ENCODE measurements at regions not wholly inside any gene's neighbourhood (a gene's known extent, or its start where the extent isn't known, plus 50 kb on each side); places are given as distances from the start of the nearest gene placed in this dataset.

DNA sequence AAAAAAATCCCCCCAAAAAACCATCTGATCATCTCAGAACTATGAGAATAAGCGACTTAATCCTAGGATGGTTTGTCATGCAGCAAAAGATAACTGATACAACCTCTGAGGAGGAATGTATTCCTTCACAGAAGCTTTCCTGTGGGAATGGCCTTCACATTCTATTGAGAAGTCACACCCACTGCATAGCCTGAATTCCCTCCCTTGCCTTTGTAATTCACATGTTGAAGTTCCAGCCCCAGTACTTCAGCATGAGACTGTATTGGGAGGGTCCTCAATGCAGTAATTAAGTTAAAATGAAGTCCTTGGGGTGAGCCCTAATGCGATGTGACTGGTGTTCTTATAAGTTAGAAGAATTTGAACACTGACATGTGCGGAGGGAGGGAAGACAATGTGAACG is 395.2 kb downstream of the TUSC7 start:
- peak in 1 of 2 experiments; percentile 7 for DNase-seq (ENCODE audit: low read depth in 1 of 2, low spot score in 2 of 2)
- Histone ChIP-seq H2BK5ac (ENCODE audit: low read depth, low read length) (0 out of 2 replicates have a peak overlapping the region, but pooled peaks have one; percentile 2), H3K4me3 (ENCODE audit: extremely low read depth in 1 of 4, insufficient read depth in 2 of 4, low read depth in 3 of 4, low read length in 4 of 4) (no peak overlapping the region), H3K27me3 (replicated peaks in 1 of 4; ENCODE audit: control insufficient read depth in 3 of 4, extremely low read depth in 1 of 4, insufficient read depth in 3 of 4, low read length in 3 of 4) (no peaks in the 10 kb centered on the region), H3K9me3 (ENCODE audit: insufficient read depth in 2 of 2, low read depth in 1 of 2, low read length in 1 of 2) (peaks cover 4 to 5% of the 10 kb centered on the region in 2 experiments; a peak in 2 of 4 replicates), H3K4ac (replicated peaks; ENCODE audit: insufficient read length, low read depth, low read length) (no peak overlapping the region), H4K20me1 (replicated peaks in 1 of 2; ENCODE audit: control insufficient read depth in 1 of 2, insufficient read depth in 2 of 2, low read length in 2 of 2) (no peaks in the 10 kb centered on the region), H2BK120ac (replicated peaks; ENCODE audit: low read depth, low read length) (no peak overlapping the region), H4K8ac (ENCODE audit: extremely low read depth, insufficient read depth, low read length) (no peak overlapping the region), H2AK5ac (ENCODE audit: low read depth, low read length) (no peak overlapping the region), H4K91ac (replicated peaks; ENCODE audit: insufficient read length, low read length) (no peak overlapping the region), H3K36me3 (ENCODE audit: control insufficient read depth in 2 of 4, insufficient read depth in 4 of 4, low read length in 3 of 4) (no peaks in the 10 kb centered on the region), H3K18ac (ENCODE audit: extremely low read depth, low read length) (no peak overlapping the region), H4K5ac (ENCODE audit: insufficient read length, low read depth, low read length) (no peak overlapping the region), H3K79me1 (ENCODE audit: low read depth, low read length) (no peaks in the 10 kb centered on the region), H3K79me2 (ENCODE audit: control insufficient read depth in 1 of 2, insufficient read depth in 2 of 2, low read length in 2 of 2) (no peaks in the 10 kb centered on the region), H2BK20ac (ENCODE audit: low read length) (no peak overlapping the region), H3K23ac (ENCODE audit: insufficient read length) (no peak overlapping the region), H2AFZ (ENCODE audit: low read length) (no peak overlapping the region), H3K56ac (replicated peaks; ENCODE audit: insufficient read length, low read depth, low read length) (no peak overlapping the region), H2BK15ac (ENCODE audit: low read length) (no peak overlapping the region), H3K23me2 (ENCODE audit: low read depth, low read length) (no peaks in the 10 kb centered on the region), H2BK12ac (ENCODE audit: low read depth, low read length) (no peak overlapping the region; the same call in 1 of the 2 replicates), H3K4me2 (ENCODE audit: insufficient read depth in 1 of 2, low read depth in 2 of 2, low read length in 2 of 2) (no peak overlapping the region), H3K14ac (ENCODE audit: insufficient read length) (no peak overlapping the region), H3K9ac (replicated peaks in 1 of 4; ENCODE audit: extremely low read depth in 1 of 4, low read depth in 3 of 4, low read length in 3 of 4) (no peak overlapping the region), H3K4me1 (replicated peaks in 1 of 4; ENCODE audit: control insufficient read depth in 3 of 4, insufficient read depth in 4 of 4, low read length in 3 of 4) (peaks cover 0 to 5% (median 2%) of the 10 kb centered on the region in 4 experiments; a peak in 2 of 7 replicates), H3K27ac (ENCODE audit: low read depth, low read length) (no peak overlapping the region)
- 79% methylated on average over 4 of the region's 4 CpGs; no CpG with 5 or more reads in 1 of the 2 experiments for WGBS, 2 experiments (ENCODE audit: extremely low coverage in 1 of 2, insufficient coverage in 1 of 2, insufficient read length in 1 of 2, insufficient replicate concordance in 2 of 2, low coverage in 1 of 2, low lambda C conversion rate in 2 of 2, missing lambda C conversion rate in 1 of 2)
- peak; percentile 76 for TF ChIP-seq TEAD4 (IDR thresholded peaks at IDR 0.05; ENCODE audit: low read depth, low read length)
- TF ChIP-seq, protein P1, sequence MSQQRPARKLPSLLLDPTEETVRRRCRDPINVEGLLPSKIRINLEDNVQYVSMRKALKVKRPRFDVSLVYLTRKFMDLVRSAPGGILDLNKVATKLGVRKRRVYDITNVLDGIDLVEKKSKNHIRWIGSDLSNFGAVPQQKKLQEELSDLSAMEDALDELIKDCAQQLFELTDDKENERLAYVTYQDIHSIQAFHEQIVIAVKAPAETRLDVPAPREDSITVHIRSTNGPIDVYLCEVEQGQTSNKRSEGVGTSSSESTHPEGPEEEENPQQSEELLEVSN (IDR thresholded peaks at IDR 0.05) = peak; percentile 73
- TF ChIP-seq, protein P2, sequence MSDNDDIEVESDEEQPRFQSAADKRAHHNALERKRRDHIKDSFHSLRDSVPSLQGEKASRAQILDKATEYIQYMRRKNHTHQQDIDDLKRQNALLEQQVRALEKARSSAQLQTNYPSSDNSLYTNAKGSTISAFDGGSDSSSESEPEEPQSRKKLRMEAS (IDR thresholded peaks at IDR 0.05) = peak; percentile 47; the same call in 1 of the 2 replicates
- no peak for TF ChIP-seq NRF1 (IDR thresholded peaks at IDR 0.05; ENCODE audit: low read depth, low read length)
- CTCF ChIA-PET (ENCODE audit: partially characterized antibody) = interaction anchor here (1.6 kb wide), 1 partner anchor 334 kb away, joined by 3 read pairs; no protein-coding TSS in a partner anchor
- FAIRE-seq = peak; percentile 82
- POLR2A ChIA-PET (ENCODE audit: partially characterized antibody) = interaction anchor here (1.0 kb wide), 1 partner anchor 13 kb away, joined by 3 read pairs; no protein-coding TSS in a partner anchor
